ENCODE measurements at regions not wholly inside any gene's neighbourhood (a gene's known extent, or its start where the extent isn't known, plus 50 kb on each side); places are given as distances from the start of the nearest gene placed in this dataset.

- DNase-seq (ENCODE audit: insufficient read length) (no peak), FAIRE-seq (no peak)
- TF ChIP-seq POLR2A (IDR thresholded peaks at IDR 0.05; ENCODE audit: low read depth, low read length) (no peak), POLR2AphosphoS5 (IDR thresholded peaks at IDR 0.05; ENCODE audit: low read depth, low read length) (no peak), TAF1 (IDR thresholded peaks at IDR 0.05; ENCODE audit: borderline replicate concordance, low read depth, low read length) (no peak)
Observed at GRCh38 chr13:75023609-75024008, 458.4 kb downstream of the TBC1D4 start.

DNA sequence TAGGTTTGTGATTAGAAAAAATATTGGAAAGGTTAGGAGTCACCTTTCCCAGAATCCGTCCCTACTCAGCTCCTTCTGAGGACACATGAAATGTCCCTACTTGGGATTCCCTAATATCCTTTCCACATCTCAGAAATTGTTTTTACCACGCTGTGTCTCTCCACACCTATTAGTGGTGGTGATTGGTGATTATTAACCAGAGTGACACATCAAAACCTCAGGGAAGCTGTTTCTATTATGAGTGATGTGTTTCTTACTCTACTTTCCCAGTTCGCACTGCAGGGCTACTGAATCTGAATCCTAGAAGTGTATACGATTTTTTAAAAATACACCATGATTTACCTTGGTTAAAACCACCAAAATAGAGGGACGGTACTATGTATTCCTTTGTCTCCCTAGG lies 460.8 kb downstream of the TBC1D4 start:
- FAIRE-seq (no peak), DNase-seq (ENCODE audit: insufficient read length) (no peak)
- TF ChIP-seq POLR2AphosphoS5 (IDR thresholded peaks at IDR 0.05; ENCODE audit: low read depth, low read length) (no peak), POLR2A (IDR thresholded peaks at IDR 0.05; ENCODE audit: low read depth, low read length) (no peak), TAF1 (IDR thresholded peaks at IDR 0.05; ENCODE audit: borderline replicate concordance, low read depth, low read length) (no peak)

- FAIRE-seq (no peak), DNase-seq (ENCODE audit: insufficient read length) (no peak)
- no peak for TF ChIP-seq POLR2AphosphoS5 (IDR thresholded peaks at IDR 0.05; ENCODE audit: low read depth, low read length)
- TF ChIP-seq TAF1 (IDR thresholded peaks at IDR 0.05; ENCODE audit: borderline replicate concordance, low read depth, low read length): no peak
- TF ChIP-seq POLR2A (IDR thresholded peaks at IDR 0.05; ENCODE audit: low read depth, low read length): no peak
Observed at GRCh38 chr13:75016225-75016624, 465.7 kb downstream of the TBC1D4 start.

DNA sequence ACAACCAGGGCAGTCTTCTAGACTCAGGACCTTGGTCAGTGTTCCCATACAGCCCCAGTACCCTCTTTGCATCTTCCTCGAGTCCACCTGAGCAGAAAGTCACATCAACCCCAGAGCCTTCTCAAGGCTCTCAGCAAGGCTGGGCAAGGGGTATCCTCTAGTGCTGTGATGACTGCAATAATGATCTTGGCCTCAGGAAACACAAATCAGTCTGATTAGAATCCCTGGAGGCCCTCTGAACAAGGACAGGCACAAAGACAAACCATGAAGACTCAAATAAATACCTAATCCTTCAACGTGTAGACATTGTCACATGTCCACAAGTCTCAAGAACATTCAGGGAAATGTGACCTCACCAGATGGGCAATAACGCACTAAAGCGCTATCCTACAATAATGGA lies 468.2 kb downstream of the TBC1D4 start:
- TF ChIP-seq POLR2A (IDR thresholded peaks at IDR 0.05; ENCODE audit: low read depth, low read length) (no peak), POLR2AphosphoS5 (IDR thresholded peaks at IDR 0.05; ENCODE audit: low read depth, low read length) (no peak), TAF1 (IDR thresholded peaks at IDR 0.05; ENCODE audit: borderline replicate concordance, low read depth, low read length) (no peak)
- no peak for FAIRE-seq
- no peak for DNase-seq (ENCODE audit: insufficient read length)

GRCh38 chr13:75010941-75011340 lies 471.0 kb downstream of the TBC1D4 start:
- FAIRE-seq: no peak
- TF ChIP-seq TAF1 (IDR thresholded peaks at IDR 0.05; ENCODE audit: borderline replicate concordance, low read depth, low read length) (no peak), POLR2A (IDR thresholded peaks at IDR 0.05; ENCODE audit: low read depth, low read length) (no peak), POLR2AphosphoS5 (IDR thresholded peaks at IDR 0.05; ENCODE audit: low read depth, low read length) (no peak)
- no peak for DNase-seq (ENCODE audit: insufficient read length)

DNA sequence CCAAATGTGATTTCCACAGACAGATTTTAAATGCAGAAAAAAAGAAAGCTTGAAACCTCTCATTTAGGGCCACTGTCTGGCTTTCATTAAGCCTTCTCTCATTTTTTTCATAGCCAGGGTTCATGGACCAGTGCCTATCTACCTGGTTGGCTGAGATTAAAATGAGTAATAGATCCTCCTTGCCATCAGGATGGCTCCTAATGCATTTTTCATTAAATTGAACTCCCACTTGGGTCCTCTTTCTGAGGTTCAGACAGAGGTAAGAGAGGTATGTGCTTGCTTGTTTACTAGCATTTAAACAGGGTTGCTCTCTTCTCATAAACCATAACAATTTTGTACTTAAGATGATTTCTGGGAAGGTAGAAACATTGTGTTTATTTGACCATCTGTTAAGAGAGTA lies 473.0 kb downstream of the TBC1D4 start:
- TF ChIP-seq TAF1 (IDR thresholded peaks at IDR 0.05; ENCODE audit: borderline replicate concordance, low read depth, low read length) (no peak), POLR2A (IDR thresholded peaks at IDR 0.05; ENCODE audit: low read depth, low read length) (no peak), POLR2AphosphoS5 (IDR thresholded peaks at IDR 0.05; ENCODE audit: low read depth, low read length) (no peak)
- FAIRE-seq: no peak
- DNase-seq (ENCODE audit: insufficient read length): no peak

DNA sequence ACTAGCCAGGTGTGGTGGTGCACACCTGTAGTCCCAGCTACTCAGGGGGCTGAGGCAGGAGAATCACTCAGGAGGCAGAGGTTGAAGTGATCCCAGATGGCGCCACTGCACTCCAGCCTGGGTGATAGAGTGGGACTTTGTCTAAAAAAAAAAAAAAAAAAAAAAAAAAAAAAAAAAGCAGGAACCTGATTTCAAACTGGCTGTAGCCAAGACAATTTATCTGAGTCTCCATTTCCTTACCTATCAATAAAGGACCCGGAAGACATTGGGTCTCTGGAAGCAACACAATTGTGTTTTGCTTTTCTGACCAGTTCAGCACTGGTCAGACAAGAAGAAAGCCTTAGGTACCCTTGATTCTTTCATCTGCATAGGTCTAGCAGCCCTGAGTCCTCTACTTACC lies 491.0 kb downstream of the TBC1D4 start:
- DNase-seq (ENCODE audit: insufficient read length): no peak
- TF ChIP-seq POLR2A (IDR thresholded peaks at IDR 0.05; ENCODE audit: low read depth, low read length) (no peak), POLR2AphosphoS5 (IDR thresholded peaks at IDR 0.05; ENCODE audit: low read depth, low read length) (no peak), TAF1 (IDR thresholded peaks at IDR 0.05; ENCODE audit: borderline replicate concordance, low read depth, low read length) (no peak)
- FAIRE-seq: no peak

- DNase-seq (ENCODE audit: insufficient read length) (no peak), FAIRE-seq (no peak)
- no peak for TF ChIP-seq TAF1 (IDR thresholded peaks at IDR 0.05; ENCODE audit: borderline replicate concordance, low read depth, low read length)
- TF ChIP-seq POLR2A (IDR thresholded peaks at IDR 0.05; ENCODE audit: low read depth, low read length): no peak
- no peak for TF ChIP-seq POLR2AphosphoS5 (IDR thresholded peaks at IDR 0.05; ENCODE audit: low read depth, low read length)
Observed at GRCh38 chr13:74987124-74987690, 494.8 kb downstream of the TBC1D4 start.

DNA sequence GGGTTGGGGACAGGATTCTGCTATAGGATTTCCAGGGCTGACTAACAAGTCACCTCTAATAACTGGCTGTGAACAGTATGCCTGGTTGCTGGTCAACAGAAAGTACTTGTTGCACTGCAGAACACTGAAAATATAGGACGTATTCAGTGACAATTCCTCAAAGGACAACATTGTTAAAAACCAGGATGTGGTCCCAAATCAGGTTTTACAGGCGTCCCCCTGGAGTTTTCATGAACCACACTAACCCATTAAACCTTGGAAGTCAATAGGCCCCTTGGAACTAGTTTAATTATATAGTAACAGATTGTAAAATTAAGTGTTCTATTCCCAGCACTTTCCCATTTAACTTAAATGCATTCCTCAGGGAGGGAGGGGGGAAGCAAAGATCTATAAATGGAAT lies 495.4 kb downstream of the TBC1D4 start:
- TF ChIP-seq TAF1 (IDR thresholded peaks at IDR 0.05; ENCODE audit: borderline replicate concordance, low read depth, low read length) (no peak), POLR2AphosphoS5 (IDR thresholded peaks at IDR 0.05; ENCODE audit: low read depth, low read length) (no peak), POLR2A (IDR thresholded peaks at IDR 0.05; ENCODE audit: low read depth, low read length) (no peak)
- DNase-seq (ENCODE audit: insufficient read length): no peak
- FAIRE-seq: no peak

- DNase-seq (ENCODE audit: insufficient read length): no peak
- no peak for TF ChIP-seq POLR2A (IDR thresholded peaks at IDR 0.05; ENCODE audit: low read depth, low read length)
- no peak for TF ChIP-seq TAF1 (IDR thresholded peaks at IDR 0.05; ENCODE audit: borderline replicate concordance, low read depth, low read length)
- TF ChIP-seq POLR2AphosphoS5 (IDR thresholded peaks at IDR 0.05; ENCODE audit: low read depth, low read length): no peak
- FAIRE-seq: no peak
Observed at GRCh38 chr13:74979703-74980102, 502.3 kb downstream of the TBC1D4 start.

DNA sequence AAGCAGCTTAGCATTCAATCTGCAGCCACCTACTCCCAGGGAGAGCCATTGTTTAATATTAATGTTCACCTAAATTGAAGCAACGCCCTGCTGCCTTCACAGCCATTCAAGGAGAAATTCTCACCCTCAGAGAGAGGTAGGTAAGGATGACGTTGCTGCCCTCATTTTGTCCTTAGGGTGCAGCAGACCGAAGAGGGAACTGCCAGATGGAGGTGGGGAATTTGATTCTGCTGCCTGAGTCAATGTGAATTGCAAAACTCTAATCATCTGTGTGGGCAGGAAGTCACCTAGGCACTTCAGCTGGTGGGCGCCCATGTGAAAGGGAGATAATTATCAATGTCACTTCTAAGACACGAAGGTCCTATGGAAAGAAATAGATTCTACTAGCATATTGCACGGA lies 503.4 kb downstream of the TBC1D4 start:
- FAIRE-seq (no peak), DNase-seq (ENCODE audit: insufficient read length) (no peak)
- no peak for TF ChIP-seq POLR2AphosphoS5 (IDR thresholded peaks at IDR 0.05; ENCODE audit: low read depth, low read length)
- no peak for TF ChIP-seq TAF1 (IDR thresholded peaks at IDR 0.05; ENCODE audit: borderline replicate concordance, low read depth, low read length)
- TF ChIP-seq POLR2A (IDR thresholded peaks at IDR 0.05; ENCODE audit: low read depth, low read length): no peak

GRCh38 chr13:74977498-74977897 lies 504.5 kb downstream of the TBC1D4 start:
- TF ChIP-seq POLR2A (IDR thresholded peaks at IDR 0.05; ENCODE audit: low read depth, low read length) (no peak), TAF1 (IDR thresholded peaks at IDR 0.05; ENCODE audit: borderline replicate concordance, low read depth, low read length) (no peak), POLR2AphosphoS5 (IDR thresholded peaks at IDR 0.05; ENCODE audit: low read depth, low read length) (no peak)
- no peak for DNase-seq (ENCODE audit: insufficient read length)
- FAIRE-seq: no peak

Data from GM12892 (cell line).